ENCODE measurements at regions not wholly inside any gene's neighbourhood (a gene's known extent, or its start where the extent isn't known, plus 50 kb on each side); places are given as distances from the start of the nearest gene placed in this dataset.

- TF ChIP-seq RCOR1 (IDR thresholded peaks at IDR 0.05; ENCODE audit: low read length) (no peak), RAD21 (IDR thresholded peaks at IDR 0.05; ENCODE audit: low read length) (no peak), RFX5 (IDR thresholded peaks at IDR 0.05; ENCODE audit: low read length) (no peak), FOXM1 (IDR thresholded peaks at IDR 0.05; ENCODE audit: low read depth) (no peak), GABPA (IDR thresholded peaks at IDR 0.05; ENCODE audit: low read depth) (no peak), TCF12 (IDR thresholded peaks at IDR 0.05) (no peak), ELF1 (IDR thresholded peaks at IDR 0.05) (no peak), PBX3 (IDR thresholded peaks at IDR 0.05) (no peak), POLR2AphosphoS5 (IDR thresholded peaks at IDR 0.05; ENCODE audit: low read depth, low read length) (no peak), CHD2 (IDR thresholded peaks at IDR 0.05; ENCODE audit: low read length, partially characterized antibody) (no peak), MEF2A (IDR thresholded peaks at IDR 0.05; ENCODE audit: borderline replicate concordance, low read depth) (no peak)
- peaks cover 4% of the 10 kb centered on the region; the same call in 1 of the 2 replicates for H3K9me3 ChIP-seq
- H3K27me3 ChIP-seq (ENCODE audit: insufficient read depth): no peaks in the 10 kb centered on the region
- DNase-seq: no peak
- CTCF ChIA-PET: interaction anchor here (1.0 to 1.9 kb wide), 3 partner anchors 12 to 352 kb away, joined by 3 to 6 read pairs (median 3); no protein-coding TSS in a partner anchor
- H3F3A ChIP-seq (replicated peaks; ENCODE audit: insufficient read depth): no peaks in the 10 kb centered on the region
- H2AFZ ChIP-seq (ENCODE audit: low read depth): no peak overlapping the region
- H3K4me3 ChIP-seq (ENCODE audit: low read depth in 2 of 2, low read length in 1 of 2): no peak overlapping the region
- H3K79me2 ChIP-seq (ENCODE audit: insufficient read depth): no peaks in the 10 kb centered on the region
- H3K9ac ChIP-seq: no peak overlapping the region
- H4K20me1 ChIP-seq (ENCODE audit: insufficient read depth): no peaks in the 10 kb centered on the region
- H3K27ac ChIP-seq (ENCODE audit: low read depth in 2 of 2, low read length in 1 of 2): no peak overlapping the region
- H3K4me1 ChIP-seq (ENCODE audit: control insufficient read depth in 1 of 2, insufficient read depth in 2 of 2, low read depth in 1 of 2, low read length in 1 of 2): no peaks in the 10 kb centered on the region
- H3K36me3 ChIP-seq (replicated peaks in 1 of 2; ENCODE audit: control insufficient read depth in 1 of 2, insufficient read depth in 2 of 2, low read length in 1 of 2): no peaks in the 10 kb centered on the region
- no peak overlapping the region for H3K4me2 ChIP-seq
- no peaks in the 10 kb centered on the region for H3K9me2 ChIP-seq
- WGBS (ENCODE audit: low lambda C conversion rate): 26% methylated on average over 2 of the region's 2 CpGs
- POLR2A ChIA-PET: no interaction called here
Observed at GRCh38 chr7:92961961-92962360, 125.6 kb upstream of the CDK6 start.

GRCh38 chr7:92956575-92956974 lies 120.2 kb upstream of the CDK6 start:
- Histone ChIP-seq H3K27me3 (ENCODE audit: insufficient read depth) (no peaks in the 10 kb centered on the region), H4K20me1 (ENCODE audit: insufficient read depth) (no peaks in the 10 kb centered on the region), H3K4me3 (ENCODE audit: low read depth in 2 of 2, low read length in 1 of 2) (no peak overlapping the region), H3K36me3 (replicated peaks in 1 of 2; ENCODE audit: control insufficient read depth in 1 of 2, insufficient read depth in 2 of 2, low read length in 1 of 2) (peaks cover 0 to 7% of the 10 kb centered on the region in 2 experiments), H3K4me1 (ENCODE audit: control insufficient read depth in 1 of 2, insufficient read depth in 2 of 2, low read depth in 1 of 2, low read length in 1 of 2) (peaks cover 0 to 2% of the 10 kb centered on the region in 2 experiments; a peak in 1 of 4 replicates), H2AFZ (ENCODE audit: low read depth) (no peak overlapping the region), H3K27ac (ENCODE audit: low read depth in 2 of 2, low read length in 1 of 2) (no peak overlapping the region), H3K79me2 (ENCODE audit: insufficient read depth) (no peaks in the 10 kb centered on the region), H3K9me2 (no peaks in the 10 kb centered on the region), H3F3A (replicated peaks; ENCODE audit: insufficient read depth) (no peaks in the 10 kb centered on the region), H3K9ac (no peak overlapping the region), H3K4me2 (no peak overlapping the region), H3K9me3 (peaks cover 14% of the 10 kb centered on the region; the same call in 1 of the 2 replicates)
- ChIA-PET POLR2A (no interaction called here), CTCF (interaction anchor here (0.8 kb wide), 1 partner anchor 91 kb away, joined by 4 read pairs; no protein-coding TSS in a partner anchor)
- TF ChIP-seq REST (IDR thresholded peaks at IDR 0.05; ENCODE audit: low read depth, low read length): no peak
- TF ChIP-seq MEF2A (IDR thresholded peaks at IDR 0.05; ENCODE audit: borderline replicate concordance, low read depth): no peak
- TF ChIP-seq CTCF (IDR thresholded peaks at IDR 0.05): no peak
- WGBS (ENCODE audit: low lambda C conversion rate): 53% methylated on average over 2 of the region's 2 CpGs
- no peak for DNase-seq

Measured in SK-N-SH (cell line).